ENCODE measurements at regions not wholly inside any gene's neighbourhood (a gene's known extent, or its start where the extent isn't known, plus 50 kb on each side); places are given as distances from the start of the nearest gene placed in this dataset.

DNA sequence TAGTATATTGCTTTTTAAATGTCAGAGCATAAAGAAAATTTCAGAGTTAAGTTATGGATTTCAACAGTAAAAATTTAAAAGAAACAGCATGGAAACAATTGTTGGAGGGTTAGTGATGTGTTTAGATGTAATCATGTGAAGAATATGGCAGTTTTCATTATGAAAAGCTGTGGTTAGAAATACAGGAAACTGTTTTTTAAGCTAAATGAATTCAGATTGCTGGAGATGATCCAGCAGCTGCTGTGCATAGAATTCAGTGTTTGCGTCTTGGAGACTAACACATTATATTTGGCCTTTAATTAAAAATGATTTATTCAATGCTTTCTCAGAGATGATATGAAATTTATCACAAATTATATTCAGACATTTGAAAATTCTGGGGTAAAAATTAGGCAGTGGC lies 273.6 kb upstream of the LRRC7 start:
- DNase-seq (ENCODE audit: low read depth in 1 of 2, low spot score in 1 of 2) = no peak
- TF ChIP-seq, protein P1, sequence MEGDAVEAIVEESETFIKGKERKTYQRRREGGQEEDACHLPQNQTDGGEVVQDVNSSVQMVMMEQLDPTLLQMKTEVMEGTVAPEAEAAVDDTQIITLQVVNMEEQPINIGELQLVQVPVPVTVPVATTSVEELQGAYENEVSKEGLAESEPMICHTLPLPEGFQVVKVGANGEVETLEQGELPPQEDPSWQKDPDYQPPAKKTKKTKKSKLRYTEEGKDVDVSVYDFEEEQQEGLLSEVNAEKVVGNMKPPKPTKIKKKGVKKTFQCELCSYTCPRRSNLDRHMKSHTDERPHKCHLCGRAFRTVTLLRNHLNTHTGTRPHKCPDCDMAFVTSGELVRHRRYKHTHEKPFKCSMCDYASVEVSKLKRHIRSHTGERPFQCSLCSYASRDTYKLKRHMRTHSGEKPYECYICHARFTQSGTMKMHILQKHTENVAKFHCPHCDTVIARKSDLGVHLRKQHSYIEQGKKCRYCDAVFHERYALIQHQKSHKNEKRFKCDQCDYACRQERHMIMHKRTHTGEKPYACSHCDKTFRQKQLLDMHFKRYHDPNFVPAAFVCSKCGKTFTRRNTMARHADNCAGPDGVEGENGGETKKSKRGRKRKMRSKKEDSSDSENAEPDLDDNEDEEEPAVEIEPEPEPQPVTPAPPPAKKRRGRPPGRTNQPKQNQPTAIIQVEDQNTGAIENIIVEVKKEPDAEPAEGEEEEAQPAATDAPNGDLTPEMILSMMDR (IDR thresholded peaks at IDR 0.05; ENCODE audit: insufficient read depth, low read length) = no peak
- no peak for TF ChIP-seq SPI1 (IDR thresholded peaks at IDR 0.05; ENCODE audit: borderline replicate concordance, low read depth)
- TF ChIP-seq, protein P2, sequence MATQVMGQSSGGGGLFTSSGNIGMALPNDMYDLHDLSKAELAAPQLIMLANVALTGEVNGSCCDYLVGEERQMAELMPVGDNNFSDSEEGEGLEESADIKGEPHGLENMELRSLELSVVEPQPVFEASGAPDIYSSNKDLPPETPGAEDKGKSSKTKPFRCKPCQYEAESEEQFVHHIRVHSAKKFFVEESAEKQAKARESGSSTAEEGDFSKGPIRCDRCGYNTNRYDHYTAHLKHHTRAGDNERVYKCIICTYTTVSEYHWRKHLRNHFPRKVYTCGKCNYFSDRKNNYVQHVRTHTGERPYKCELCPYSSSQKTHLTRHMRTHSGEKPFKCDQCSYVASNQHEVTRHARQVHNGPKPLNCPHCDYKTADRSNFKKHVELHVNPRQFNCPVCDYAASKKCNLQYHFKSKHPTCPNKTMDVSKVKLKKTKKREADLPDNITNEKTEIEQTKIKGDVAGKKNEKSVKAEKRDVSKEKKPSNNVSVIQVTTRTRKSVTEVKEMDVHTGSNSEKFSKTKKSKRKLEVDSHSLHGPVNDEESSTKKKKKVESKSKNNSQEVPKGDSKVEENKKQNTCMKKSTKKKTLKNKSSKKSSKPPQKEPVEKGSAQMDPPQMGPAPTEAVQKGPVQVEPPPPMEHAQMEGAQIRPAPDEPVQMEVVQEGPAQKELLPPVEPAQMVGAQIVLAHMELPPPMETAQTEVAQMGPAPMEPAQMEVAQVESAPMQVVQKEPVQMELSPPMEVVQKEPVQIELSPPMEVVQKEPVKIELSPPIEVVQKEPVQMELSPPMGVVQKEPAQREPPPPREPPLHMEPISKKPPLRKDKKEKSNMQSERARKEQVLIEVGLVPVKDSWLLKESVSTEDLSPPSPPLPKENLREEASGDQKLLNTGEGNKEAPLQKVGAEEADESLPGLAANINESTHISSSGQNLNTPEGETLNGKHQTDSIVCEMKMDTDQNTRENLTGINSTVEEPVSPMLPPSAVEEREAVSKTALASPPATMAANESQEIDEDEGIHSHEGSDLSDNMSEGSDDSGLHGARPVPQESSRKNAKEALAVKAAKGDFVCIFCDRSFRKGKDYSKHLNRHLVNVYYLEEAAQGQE (IDR thresholded peaks at IDR 0.05; ENCODE audit: insufficient replicate concordance, low read depth) = no peak
- H3K4me3 ChIP-seq (replicated peaks; ENCODE audit: insufficient read depth, low read length) = no peak overlapping the region
- H3K27ac ChIP-seq (replicated peaks) = peak overlapping the region; percentile 14; the same call in 1 of the 2 replicates
- no peaks in the 10 kb centered on the region for H3K27me3 ChIP-seq (ENCODE audit: insufficient read depth, poor library complexity, severe bottlenecking)

DNA sequence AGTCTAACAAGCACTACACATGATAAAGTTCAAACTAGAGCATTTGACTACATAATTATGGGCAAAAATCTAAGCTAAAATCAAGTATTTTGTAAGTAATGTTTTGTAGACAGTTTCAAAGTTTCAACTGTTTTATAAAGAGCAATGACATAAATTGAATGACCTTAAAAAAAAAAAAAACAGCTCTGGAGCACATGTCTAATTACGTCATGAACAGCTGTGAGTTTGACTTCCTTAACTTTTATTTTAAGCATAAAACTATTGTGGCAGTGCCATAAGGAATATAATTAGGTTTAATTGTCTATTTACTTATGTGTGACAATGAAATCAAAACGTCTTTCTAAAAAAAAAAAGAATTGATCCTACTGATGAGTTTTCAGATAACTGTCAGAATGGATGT lies 272.5 kb upstream of the LRRC7 start:
- H3K27ac ChIP-seq (replicated peaks) = no peak overlapping the region
- no peak overlapping the region for H3K4me3 ChIP-seq (replicated peaks; ENCODE audit: insufficient read depth, low read length)
- TF ChIP-seq SPI1 (IDR thresholded peaks at IDR 0.05; ENCODE audit: borderline replicate concordance, low read depth) (no peak), POLR2AphosphoS5 (IDR thresholded peaks at IDR 0.05; ENCODE audit: low read depth) (no peak), GABPA (IDR thresholded peaks at IDR 0.05; ENCODE audit: low read depth) (no peak)
- TF ChIP-seq, protein P1 (IDR thresholded peaks at IDR 0.05; ENCODE audit: insufficient read depth, low read length) = no peak
- TF ChIP-seq, protein P2 (IDR thresholded peaks at IDR 0.05; ENCODE audit: insufficient replicate concordance, low read depth) = no peak
- no peak for DNase-seq (ENCODE audit: low read depth in 1 of 2, low spot score in 1 of 2)
- no peaks in the 10 kb centered on the region for H3K27me3 ChIP-seq (ENCODE audit: insufficient read depth, poor library complexity, severe bottlenecking)

DNA sequence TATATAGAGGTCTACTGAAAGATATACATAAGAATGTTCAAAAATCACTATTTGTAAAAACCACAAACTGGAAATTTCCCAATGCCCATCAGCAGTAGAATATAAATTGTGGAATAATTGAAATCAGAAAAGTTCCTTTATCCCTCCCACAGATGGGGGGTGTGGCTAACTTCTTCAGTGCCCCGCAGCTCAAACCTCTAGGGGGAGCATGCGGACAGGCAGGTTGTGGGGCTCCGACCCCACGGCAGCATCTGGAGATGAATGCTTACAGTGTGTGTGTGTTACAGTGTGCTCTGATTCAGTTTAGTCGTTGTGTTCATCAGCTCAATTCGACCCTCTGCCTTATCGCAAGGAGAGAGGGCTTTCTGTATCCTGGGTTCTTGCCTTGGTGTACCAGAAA lies 262.1 kb upstream of the LRRC7 start:
- no peak for DNase-seq (ENCODE audit: low read depth in 1 of 2, low spot score in 1 of 2)
- H3K4me3 ChIP-seq (replicated peaks; ENCODE audit: insufficient read depth, low read length) = no peak overlapping the region
- H3K27me3 ChIP-seq (ENCODE audit: insufficient read depth, poor library complexity, severe bottlenecking) = no peaks in the 10 kb centered on the region
- no peak overlapping the region for H3K27ac ChIP-seq (replicated peaks)
- TF ChIP-seq, protein P2 (IDR thresholded peaks at IDR 0.05; ENCODE audit: insufficient replicate concordance, low read depth) = no peak
- no peak for TF ChIP-seq GABPA (IDR thresholded peaks at IDR 0.05; ENCODE audit: low read depth)
- no peak for TF ChIP-seq POLR2AphosphoS5 (IDR thresholded peaks at IDR 0.05; ENCODE audit: low read depth)
- TF ChIP-seq, protein P1 (IDR thresholded peaks at IDR 0.05; ENCODE audit: insufficient read depth, low read length) = no peak
- TF ChIP-seq SPI1 (IDR thresholded peaks at IDR 0.05; ENCODE audit: borderline replicate concordance, low read depth) = no peak

Measured in HL-60 (cell line).